ENCODE measurements at regions not wholly inside any gene's neighbourhood (a gene's known extent, or its start where the extent isn't known, plus 50 kb on each side); places are given as distances from the start of the nearest gene placed in this dataset.

- TF ChIP-seq CTCF (IDR thresholded peaks at IDR 0.05): no peak
- TF ChIP-seq POLR2AphosphoS5 (IDR thresholded peaks at IDR 0.05): no peak
- no peak for TF ChIP-seq POLR2A (IDR thresholded peaks at IDR 0.05)
These were observed 53.4 kb upstream of the DPP10 start for GRCh38 chr2:114389021-114389420.
